Suppressor macrophage treated with lipopolysaccharide for 1 hour (primary cell): ENCODE measurements at regions not wholly inside any gene's neighbourhood (a gene's known extent, or its start where the extent isn't known, plus 50 kb on each side); places are given as distances from the start of the nearest gene placed in this dataset.
"Not testable (repeated sequence)": the region's sequence is repeated elsewhere in the genome, so short reads cannot be mapped to it uniquely, and the experiment has no call there.

ENCODE experiments used
- DNase-seq, 3 donors: peaks; one replicate each; pipeline ENCODE4 v3.0.0-alpha.2; 2020 to 2022

DNA sequence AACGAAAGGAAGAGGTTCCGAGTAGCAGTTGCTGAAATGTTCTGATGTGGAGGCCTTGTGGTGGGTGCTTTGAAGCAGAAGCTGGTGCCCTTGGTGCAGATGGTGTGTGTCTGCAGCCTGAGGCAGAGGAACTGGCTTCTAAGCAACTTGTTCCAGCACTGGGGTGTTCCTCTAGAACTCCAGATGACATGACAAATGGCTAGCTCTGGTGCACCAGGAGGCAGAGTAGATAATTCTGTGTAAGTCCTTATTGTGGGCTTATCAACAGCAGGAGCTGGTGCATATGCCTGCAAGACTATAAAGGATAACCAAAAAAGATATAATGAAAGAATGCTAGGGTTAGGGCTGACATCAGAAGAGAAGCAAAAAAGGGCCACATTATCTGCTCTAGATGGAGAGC, 76.5 kb downstream of the ARL5B start:
- no peak for DNase-seq

DNA sequence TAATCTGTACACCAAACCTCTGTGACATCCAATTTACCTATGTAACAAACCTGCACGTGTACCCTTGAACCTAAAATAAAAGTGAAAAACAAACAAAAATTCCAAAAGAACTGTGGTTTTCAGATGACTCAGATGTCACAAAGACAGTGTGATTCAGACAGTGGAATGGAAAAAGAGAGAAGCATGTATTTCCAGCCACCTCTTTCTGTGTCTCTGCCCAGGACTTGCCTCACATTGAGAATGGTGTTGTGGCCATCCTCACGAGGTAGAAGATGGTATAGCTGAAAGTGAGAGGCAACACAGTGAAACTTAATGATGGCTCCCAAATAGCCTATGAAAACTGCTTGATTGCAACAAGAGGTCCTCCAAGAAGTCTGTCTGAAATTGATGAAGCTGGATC, 78.0 kb downstream of the ARL5B start:
- no peak for DNase-seq

GRCh38 chr10:18737841-18738240, 78.6 kb downstream of the ARL5B start:
- DNase-seq = no peak

DNA sequence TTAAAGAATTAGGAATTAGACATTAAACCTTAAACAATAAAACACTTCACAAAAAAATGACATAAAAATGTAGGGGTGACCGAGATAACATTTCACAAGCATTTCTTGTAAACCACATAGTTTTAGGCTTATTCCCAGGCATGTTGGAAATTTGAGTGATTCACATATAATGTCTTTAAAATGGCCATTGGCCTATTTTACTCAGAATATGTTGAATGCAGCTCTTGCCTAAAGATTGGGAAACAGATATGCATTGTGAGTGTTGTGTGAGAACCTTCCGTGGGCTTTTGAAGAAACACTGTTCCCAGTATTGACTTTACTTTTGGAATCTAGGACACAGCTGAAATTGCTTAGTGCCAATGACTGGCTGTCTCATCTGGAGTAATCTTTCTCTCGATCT, 79.6 kb downstream of the ARL5B start:
- DNase-seq = no peak

- DNase-seq = no peak
Measured at GRCh38 chr10:18743926-18744325, 84.7 kb downstream of the ARL5B start.

GRCh38 chr10:18753312-18753895, 94.2 kb downstream of the ARL5B start:
- DNase-seq = no peak

DNA sequence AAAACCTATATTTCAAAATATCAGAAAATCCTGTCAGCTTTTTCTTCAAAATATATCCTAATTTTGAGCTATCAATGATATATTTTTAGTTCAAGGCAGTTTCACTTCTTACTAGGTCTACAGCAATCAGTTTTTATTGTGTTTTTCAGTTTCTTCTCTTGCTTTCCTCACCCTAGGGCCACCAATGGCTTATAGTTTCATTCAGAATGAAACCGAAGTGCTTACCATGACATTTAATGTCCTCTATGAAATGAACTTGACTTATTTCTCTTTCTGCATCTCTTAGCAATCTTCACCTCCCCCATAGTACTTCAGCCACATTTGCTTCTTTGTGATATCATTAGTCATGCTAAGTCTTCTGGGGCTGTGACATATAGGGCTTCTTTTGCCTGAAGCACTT, 100.3 kb downstream of the ARL5B start:
- no peak for DNase-seq

DNA sequence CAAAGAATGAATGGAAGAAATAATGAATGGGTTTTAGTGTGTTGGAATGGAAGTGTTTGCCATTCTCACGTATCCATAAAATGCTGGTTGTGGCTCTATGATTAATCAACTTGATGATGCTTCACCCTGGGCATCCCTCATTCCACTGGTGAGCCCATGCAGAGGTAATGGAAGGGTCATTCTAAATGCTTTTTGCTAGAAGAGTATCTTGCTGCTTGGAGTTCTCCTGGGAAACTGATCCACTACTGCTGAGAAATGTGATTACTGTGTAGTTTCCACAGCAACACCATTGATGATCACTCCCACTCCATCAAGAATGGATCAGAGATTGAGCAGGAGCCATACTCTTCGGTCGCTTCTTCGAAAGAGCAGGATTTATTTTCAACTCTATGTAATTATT, 101.6 kb downstream of the ARL5B start:
- DNase-seq = no peak

DNA sequence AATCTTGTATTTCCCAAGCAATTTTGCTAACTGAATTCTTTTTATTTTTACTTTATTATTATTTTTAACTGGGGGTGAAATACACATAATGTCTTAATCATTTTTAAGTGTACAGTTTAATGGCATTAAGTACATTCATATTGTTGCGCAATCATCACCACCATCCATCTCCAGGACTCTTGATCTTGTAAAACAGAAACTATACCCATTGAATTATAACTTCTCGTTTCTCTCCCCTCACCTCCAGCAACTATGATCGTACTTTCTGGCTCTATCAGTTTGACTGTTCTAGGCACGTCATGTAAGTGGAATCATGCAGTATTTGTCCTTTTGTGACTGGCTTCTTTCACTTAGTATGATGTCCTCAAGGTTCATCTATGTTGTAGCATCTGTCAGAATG, 108.8 kb downstream of the ARL5B start:
- no peak for DNase-seq

- no peak for DNase-seq
Measured at GRCh38 chr10:18773180-18773579, 113.9 kb downstream of the ARL5B start.

DNA sequence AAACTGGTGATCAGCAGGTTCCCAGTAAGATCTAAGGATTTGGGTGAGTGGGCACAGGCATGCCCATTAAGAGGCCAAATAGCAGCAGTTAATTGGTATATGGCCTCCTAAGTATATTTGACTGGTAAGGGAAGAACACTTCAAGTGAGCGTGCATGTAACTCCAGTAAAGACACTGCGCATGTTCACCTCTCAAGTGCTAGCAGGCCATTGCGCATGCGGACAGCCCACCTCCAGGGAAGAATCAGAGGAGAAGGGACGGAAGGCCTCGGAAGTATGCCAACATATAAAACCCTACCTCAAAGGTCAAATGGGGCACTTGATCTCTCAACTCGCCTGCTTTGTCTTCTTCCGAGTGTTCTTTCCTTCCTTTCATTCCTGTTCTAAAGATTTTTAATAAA, 118.0 kb downstream of the ARL5B start:
- no peak for DNase-seq

- DNase-seq = no peak
Measured at GRCh38 chr10:18786478-18786877, 127.2 kb downstream of the ARL5B start.

DNA sequence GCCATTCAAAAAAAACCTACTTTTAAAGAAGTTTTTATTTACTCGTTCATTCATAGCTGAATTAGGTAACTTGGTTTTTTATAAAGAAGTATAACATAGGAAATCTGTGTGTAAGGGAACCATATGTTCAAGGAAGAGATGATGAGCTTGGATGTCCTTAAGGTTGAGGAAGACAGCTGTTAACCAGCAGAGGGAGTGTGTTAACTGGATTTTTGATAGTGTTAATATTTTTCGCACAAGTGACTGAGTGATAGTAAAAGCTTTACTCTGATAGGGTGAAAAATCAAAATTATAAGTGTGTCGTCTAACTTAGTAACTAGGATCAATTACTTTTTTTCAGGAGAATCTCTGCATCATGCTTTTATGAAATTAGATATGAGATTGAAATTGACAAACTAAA, 134.7 kb downstream of the ARL5B start:
- DNase-seq = peak in 1 of 3 donors; percentile 0

- no peak for DNase-seq
Measured at GRCh38 chr10:18795549-18795948, 136.3 kb downstream of the ARL5B start.

GRCh38 chr10:18797286-18797685, 138.1 kb downstream of the ARL5B start:
- DNase-seq = no peak

- DNase-seq = peak in 1 of 3 donors; percentile 2
Measured at GRCh38 chr10:18822156-18822555, 162.9 kb downstream of the ARL5B start.

- no peak for DNase-seq
Measured at GRCh38 chr10:18829259-18829658, 170.0 kb downstream of the ARL5B start.

- no peak for DNase-seq
Measured at GRCh38 chr10:18830277-18830676, 171.0 kb downstream of the ARL5B start.

- not testable (repeated sequence) for DNase-seq
Measured at GRCh38 chr10:18856623-18857022, 192.0 kb upstream of the MALRD1 start.

DNA sequence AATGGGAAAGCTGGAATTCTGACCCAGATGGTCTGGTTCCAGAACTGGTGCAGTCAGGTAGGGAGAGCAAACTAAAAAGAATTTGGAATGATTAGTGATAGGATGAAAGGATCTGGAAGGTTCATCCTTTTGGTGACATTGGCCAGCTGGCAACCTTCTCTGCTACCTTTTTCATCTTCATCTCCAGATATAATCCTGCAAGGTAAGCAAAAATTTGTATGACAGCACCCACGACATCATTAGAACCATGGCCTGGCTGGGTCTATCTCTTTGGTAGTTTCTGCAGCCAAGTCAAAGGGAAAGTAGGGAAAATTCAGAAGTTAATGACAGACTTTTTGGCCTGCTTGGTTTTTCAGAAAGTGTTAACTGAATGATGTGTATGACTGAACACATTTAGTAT, 188.9 kb upstream of the MALRD1 start:
- DNase-seq = no peak

- DNase-seq = no peak
Measured at GRCh38 chr10:18860186-18860585, 188.4 kb upstream of the MALRD1 start.

GRCh38 chr10:18860631-18861240, 187.9 kb upstream of the MALRD1 start:
- no peak for DNase-seq

GRCh38 chr10:18861382-18861781, 187.2 kb upstream of the MALRD1 start:
- no peak for DNase-seq

GRCh38 chr10:18866852-18867251, 181.7 kb upstream of the MALRD1 start:
- DNase-seq = no peak

- no peak for DNase-seq
Measured at GRCh38 chr10:18868919-18869318, 179.7 kb upstream of the MALRD1 start.
